ENCODE measurements at regions not wholly inside any gene's neighbourhood (a gene's known extent, or its start where the extent isn't known, plus 50 kb on each side); places are given as distances from the start of the nearest gene placed in this dataset.

GRCh38 chr20:59515906-59516209 lies 88.5 kb upstream of the PHACTR3 start:
- H2BK20ac ChIP-seq (ENCODE audit: low read depth, low read length, poor library complexity, severe bottlenecking): no peak overlapping the region
- no peaks in the 10 kb centered on the region for H4K20me1 ChIP-seq (ENCODE audit: control insufficient read depth, insufficient read depth, insufficient read length)
- no peak overlapping the region for H3K18ac ChIP-seq (ENCODE audit: insufficient read length, low read depth, low read length)
- no peak; the same call in 2 of the 3 replicates for TF ChIP-seq CTCF (conservative IDR thresholded peaks at IDR 0.05)
- H3K27me3 ChIP-seq (ENCODE audit: insufficient read depth, low read length): no peaks in the 10 kb centered on the region
- Mint-ChIP-seq H3K9me3 (0 out of 5 replicates have a peak, but pooled peaks cover 0 to 2% of the 10 kb centered on the region in 2 experiments), H3K27ac (no peak overlapping the region; a peak in 1 of 7 replicates), H3K36me3 (ENCODE audit: insufficient read depth in 1 of 3, low read depth in 3 of 3) (no peaks in the 10 kb centered on the region), H3K4me3 (no peak overlapping the region), H3K4me1 (peaks cover 17 to 18% of the 10 kb centered on the region in 2 experiments), H3K27me3 (ENCODE audit: low read depth) (peaks cover 46% of the 10 kb centered on the region)
- H3K56ac ChIP-seq (ENCODE audit: insufficient read length, low read depth, low read length): no peak overlapping the region
- peaks cover 3% of the 10 kb centered on the region for H3K23me2 ChIP-seq (ENCODE audit: insufficient read length, low read depth, low read length, poor library complexity, severe bottlenecking)
- no peaks in the 10 kb centered on the region for H3K79me2 ChIP-seq (ENCODE audit: insufficient read depth, low read length)
- H3K79me1 ChIP-seq (ENCODE audit: insufficient read depth, low read depth, low read length, poor library complexity, severe bottlenecking): no peaks in the 10 kb centered on the region
- H2AFZ ChIP-seq (ENCODE audit: low read length): no peak overlapping the region
- H4K91ac ChIP-seq (ENCODE audit: insufficient read length, low read depth, low read length): no peak overlapping the region
- H3K23ac ChIP-seq (ENCODE audit: insufficient read length, low read depth, low read length): no peak overlapping the region
- no peak for DNase-seq
- H2BK15ac ChIP-seq (ENCODE audit: low read depth, low read length): no peak overlapping the region
- 100% methylated on average over 2 of the region's 3 CpGs for WGBS (ENCODE audit: extremely low coverage, insufficient read length, low lambda C conversion rate)
- H2BK5ac ChIP-seq (ENCODE audit: insufficient read length, low read length): no peak overlapping the region
- H3T11ph ChIP-seq (ENCODE audit: low read length): no peak overlapping the region
- no peak overlapping the region for H4K8ac ChIP-seq (replicated peaks; ENCODE audit: insufficient read length, low read depth, low read length)
- H3K9ac ChIP-seq (ENCODE audit: extremely low read depth, insufficient read length, low read length): no peak overlapping the region
- H3K14ac ChIP-seq (ENCODE audit: insufficient read depth, low read length): no peak overlapping the region
- H2BK120ac ChIP-seq (ENCODE audit: low read depth, low read length, poor library complexity, severe bottlenecking): no peak overlapping the region
- H3K27ac ChIP-seq (ENCODE audit: insufficient read length, low read depth, low read length): no peak overlapping the region
- H3K4me2 ChIP-seq (ENCODE audit: insufficient read depth, insufficient read length, low read length): no peak overlapping the region
- H3K4ac ChIP-seq (ENCODE audit: low read depth, low read length): no peak overlapping the region
- H3K9me3 ChIP-seq (ENCODE audit: control insufficient read depth, low read depth, low read length): no peaks in the 10 kb centered on the region
- H4K5ac ChIP-seq (ENCODE audit: insufficient read length, low read depth, low read length): no peak overlapping the region
- H3K4me1 ChIP-seq (ENCODE audit: insufficient read depth, low read length): no peaks in the 10 kb centered on the region
- no peak overlapping the region for H2AK5ac ChIP-seq (ENCODE audit: insufficient read length, low read length)
- H2BK12ac ChIP-seq (ENCODE audit: insufficient read length, low read depth, low read length): no peak overlapping the region

All from H9 (cell line).